Muscle layer of duodenum (tissue), 2 donors: ENCODE measurements at regions not wholly inside any gene's neighbourhood (a gene's known extent, or its start where the extent isn't known, plus 50 kb on each side); places are given as distances from the start of the nearest gene placed in this dataset.

Experiments used
- H3K27ac ChIP-seq: one replicate; pipeline ENCODE4 v1.7.0; 2013; ENCODE audit warnings: mild to moderate bottlenecking, low read length
- H3K27me3 ChIP-seq: one replicate; pipeline ENCODE4 v1.7.0; 2013; ENCODE audit warnings: low read depth, mild to moderate bottlenecking, control low read depth, low read length
- H3K36me3 ChIP-seq, 2 donors: one replicate each; pipeline ENCODE4 v1.7.0; 2013; ENCODE audit warnings: low read length in 2 of 2, control low read depth in 1 of 2, mild to moderate bottlenecking in 1 of 2; ENCODE audit not compliant: insufficient read depth in 2 of 2, control insufficient read depth in 1 of 2
- H3K4me1 ChIP-seq, 2 donors: one replicate each; pipeline ENCODE4 v1.7.0; 2013; ENCODE audit warnings: low read length in 2 of 2, mild to moderate bottlenecking in 2 of 2, control low read depth in 1 of 2, moderate library complexity in 1 of 2; ENCODE audit not compliant: insufficient read depth in 2 of 2, control insufficient read depth in 1 of 2
- H3K4me3 ChIP-seq, 2 donors: one replicate each; pipeline ENCODE4 v1.7.0; 2013; ENCODE audit warnings: low read length in 2 of 2, low read depth in 1 of 2, mild to moderate bottlenecking in 1 of 2
- H3K9me3 ChIP-seq, 2 donors: one replicate each; pipeline ENCODE4 v1.7.0; 2013; ENCODE audit warnings: low read length in 2 of 2, control low read depth in 1 of 2, mild to moderate bottlenecking in 1 of 2; ENCODE audit not compliant: control insufficient read depth in 1 of 2
- donor health status: healthy.

GRCh38 chr11:109864834-109865547 lies 228.2 kb upstream of the ZC3H12C start:
- Histone ChIP-seq H3K4me3 (no peak overlapping the region), H3K4me1 (no peaks in the 10 kb centered on the region), H3K9me3 (no peaks in the 10 kb centered on the region), H3K27ac (no peak overlapping the region), H3K27me3 (no peaks in the 10 kb centered on the region), H3K36me3 (no peaks in the 10 kb centered on the region)

- H3K27me3 ChIP-seq: no peaks in the 10 kb centered on the region
- no peaks in the 10 kb centered on the region for H3K4me1 ChIP-seq
- H3K4me3 ChIP-seq: no peak overlapping the region
- no peaks in the 10 kb centered on the region for H3K36me3 ChIP-seq
- no peak overlapping the region for H3K27ac ChIP-seq
- H3K9me3 ChIP-seq: no peaks in the 10 kb centered on the region
Observed at GRCh38 chr11:109865548-109866186, 227.5 kb upstream of the ZC3H12C start.

- H3K4me1 ChIP-seq: no peaks in the 10 kb centered on the region
- H3K36me3 ChIP-seq: no peaks in the 10 kb centered on the region
- no peak overlapping the region for H3K27ac ChIP-seq
- no peaks in the 10 kb centered on the region for H3K9me3 ChIP-seq
- H3K27me3 ChIP-seq: no peaks in the 10 kb centered on the region
- H3K4me3 ChIP-seq: no peak overlapping the region
Observed at GRCh38 chr11:109867784-109868183, 225.4 kb upstream of the ZC3H12C start.

DNA sequence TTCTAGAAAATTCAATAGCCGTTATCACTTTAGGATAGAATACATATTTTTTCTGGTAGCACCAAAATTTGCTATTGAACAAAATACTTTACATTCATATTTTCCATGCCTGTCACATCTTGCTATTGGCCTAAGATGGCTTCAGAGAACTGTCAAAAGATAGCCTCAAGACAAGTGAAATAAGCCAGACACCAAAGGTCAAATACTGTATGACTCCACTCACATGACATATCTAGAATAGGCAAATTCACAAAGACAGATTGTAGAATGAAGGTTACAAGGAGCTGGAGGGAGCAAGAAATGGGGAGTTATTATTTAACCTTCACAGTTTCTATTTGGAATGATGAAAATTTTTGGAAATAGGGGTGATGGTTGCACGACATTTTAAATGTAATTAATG lies 223.7 kb upstream of the ZC3H12C start:
- H3K27ac ChIP-seq: no peak overlapping the region
- no peaks in the 10 kb centered on the region for H3K36me3 ChIP-seq
- no peaks in the 10 kb centered on the region for H3K27me3 ChIP-seq
- H3K4me1 ChIP-seq: no peaks in the 10 kb centered on the region
- H3K9me3 ChIP-seq: peaks cover 0 to 5% of the 10 kb centered on the region in 2 donors
- no peak overlapping the region for H3K4me3 ChIP-seq

DNA sequence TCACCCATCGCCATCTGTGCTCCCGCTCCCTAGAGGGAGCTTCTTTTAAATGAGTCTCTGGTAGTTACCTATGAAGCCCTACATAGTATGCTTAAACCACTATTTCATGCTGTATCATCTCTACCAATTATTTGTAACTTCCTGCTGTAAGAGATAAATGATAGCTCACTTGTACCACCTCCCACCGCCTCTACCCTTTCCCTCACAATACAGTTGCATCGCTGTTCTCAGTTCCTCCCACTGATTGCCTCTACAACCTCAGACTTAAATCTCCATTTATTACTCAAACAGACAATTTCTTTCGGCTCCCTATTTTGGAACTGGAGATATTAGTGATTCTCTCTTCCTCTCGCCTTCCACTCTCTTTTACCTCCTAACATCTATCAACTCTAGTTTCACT lies 222.9 kb upstream of the ZC3H12C start:
- H3K27ac ChIP-seq: no peak overlapping the region
- no peaks in the 10 kb centered on the region for H3K36me3 ChIP-seq
- H3K4me1 ChIP-seq: no peaks in the 10 kb centered on the region
- no peak overlapping the region for H3K4me3 ChIP-seq
- no peaks in the 10 kb centered on the region for H3K27me3 ChIP-seq
- peaks cover 0 to 5% of the 10 kb centered on the region in 2 donors for H3K9me3 ChIP-seq

- H3K27me3 ChIP-seq: no peaks in the 10 kb centered on the region
- no peaks in the 10 kb centered on the region for H3K4me1 ChIP-seq
- H3K36me3 ChIP-seq: no peaks in the 10 kb centered on the region
- H3K4me3 ChIP-seq: no peak overlapping the region
- H3K9me3 ChIP-seq: peaks cover 0 to 5% of the 10 kb centered on the region in 2 donors
- H3K27ac ChIP-seq: no peak overlapping the region
Observed at GRCh38 chr11:109877043-109877442, 216.1 kb upstream of the ZC3H12C start.

DNA sequence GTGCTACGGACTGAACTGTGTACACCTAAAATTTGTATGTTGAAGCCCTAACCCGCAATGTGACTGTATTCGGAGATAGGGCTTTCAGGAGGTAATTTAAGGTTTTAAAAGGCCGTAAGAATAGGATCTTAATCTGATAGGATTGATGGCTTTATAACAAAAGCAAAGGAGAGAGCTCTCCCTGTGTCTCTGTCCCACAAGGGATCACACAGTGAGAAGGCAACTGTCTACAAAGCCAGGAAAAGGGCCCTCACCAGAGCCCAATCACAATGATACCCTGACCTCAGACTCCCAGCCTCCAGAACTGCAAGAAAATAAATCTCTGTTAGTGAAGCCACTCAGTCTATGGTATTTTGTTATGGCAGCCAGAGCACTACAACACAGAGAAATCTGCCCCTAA lies 208.7 kb upstream of the ZC3H12C start:
- Histone ChIP-seq H3K9me3 (no peaks in the 10 kb centered on the region), H3K27ac (no peak overlapping the region), H3K4me1 (no peaks in the 10 kb centered on the region), H3K4me3 (no peak overlapping the region), H3K27me3 (no peaks in the 10 kb centered on the region), H3K36me3 (no peaks in the 10 kb centered on the region)

- H3K4me1 ChIP-seq: no peaks in the 10 kb centered on the region
- no peak overlapping the region for H3K27ac ChIP-seq
- H3K4me3 ChIP-seq: no peak overlapping the region
- no peaks in the 10 kb centered on the region for H3K27me3 ChIP-seq
- no peaks in the 10 kb centered on the region for H3K9me3 ChIP-seq
- no peaks in the 10 kb centered on the region for H3K36me3 ChIP-seq
Observed at GRCh38 chr11:109885006-109885405, 208.2 kb upstream of the ZC3H12C start.

- H3K4me1 ChIP-seq: no peaks in the 10 kb centered on the region
- H3K27me3 ChIP-seq: no peaks in the 10 kb centered on the region
- no peaks in the 10 kb centered on the region for H3K9me3 ChIP-seq
Observed at GRCh38 chr11:109892321-109892794, 200.8 kb upstream of the ZC3H12C start.

DNA sequence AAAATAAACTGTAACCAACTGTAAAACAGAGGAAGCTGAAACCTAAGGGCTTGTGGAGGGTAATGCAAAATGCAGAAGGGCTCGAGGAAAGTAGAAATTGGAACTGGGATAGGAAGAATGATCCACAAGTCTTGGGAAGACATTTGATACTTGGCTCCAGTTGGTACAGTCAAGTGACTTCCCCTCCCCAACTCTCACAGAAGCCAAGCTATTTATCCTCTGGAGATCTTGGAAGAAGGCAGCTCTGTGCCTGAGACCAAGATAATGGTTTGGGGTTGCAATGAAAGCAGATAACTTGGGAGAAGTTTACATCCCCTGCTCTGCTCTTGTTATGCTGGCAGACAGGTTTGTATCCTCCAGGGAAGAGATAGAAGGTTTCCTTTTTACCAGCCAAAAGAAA lies 198.9 kb upstream of the ZC3H12C start:
- peaks cover 0 to 6% of the 10 kb centered on the region in 2 donors for H3K9me3 ChIP-seq
- H3K4me1 ChIP-seq: no peaks in the 10 kb centered on the region
- H3K27me3 ChIP-seq: no peaks in the 10 kb centered on the region
- no peak overlapping the region for H3K27ac ChIP-seq
- no peak overlapping the region for H3K4me3 ChIP-seq
- H3K36me3 ChIP-seq: no peaks in the 10 kb centered on the region

More at GRCh38 chr11:109892321-109892794, 200.8 kb upstream of the ZC3H12C start:
- H3K36me3 ChIP-seq: no peaks in the 10 kb centered on the region
- no peak overlapping the region for H3K27ac ChIP-seq
- no peak overlapping the region for H3K4me3 ChIP-seq

GRCh38 chr11:109898592-109898991 lies 194.6 kb upstream of the ZC3H12C start:
- Histone ChIP-seq H3K4me1 (no peaks in the 10 kb centered on the region), H3K27ac (no peak overlapping the region), H3K36me3 (no peaks in the 10 kb centered on the region), H3K27me3 (no peaks in the 10 kb centered on the region), H3K9me3 (peaks cover 0 to 8% of the 10 kb centered on the region in 2 donors), H3K4me3 (no peak overlapping the region)
